DND-41 (cell line): ENCODE measurements at regions not wholly inside any gene's neighbourhood (a gene's known extent, or its start where the extent isn't known, plus 50 kb on each side); places are given as distances from the start of the nearest gene placed in this dataset.

ENCODE experiments used
- EZH2 ChIP-seq: IDR thresholded peaks from 3 replicates; pipeline ENCODE4 v1.6.1; 2012; ENCODE audit warnings: borderline replicate concordance, low read depth, mild to moderate bottlenecking, moderate library complexity, low read length, inconsistent platforms; ENCODE audit not compliant: severe bottlenecking
- TF ChIP-seq, protein P1 (sequence below): IDR thresholded peaks from 2 replicates; pipeline ENCODE4 v1.5.1; 2012; ENCODE audit warnings: borderline replicate concordance, low read length, moderate library complexity, mild to moderate bottlenecking; ENCODE audit not compliant: poor library complexity, severe bottlenecking; ENCODE audit errors: extremely low read depth

DNA sequence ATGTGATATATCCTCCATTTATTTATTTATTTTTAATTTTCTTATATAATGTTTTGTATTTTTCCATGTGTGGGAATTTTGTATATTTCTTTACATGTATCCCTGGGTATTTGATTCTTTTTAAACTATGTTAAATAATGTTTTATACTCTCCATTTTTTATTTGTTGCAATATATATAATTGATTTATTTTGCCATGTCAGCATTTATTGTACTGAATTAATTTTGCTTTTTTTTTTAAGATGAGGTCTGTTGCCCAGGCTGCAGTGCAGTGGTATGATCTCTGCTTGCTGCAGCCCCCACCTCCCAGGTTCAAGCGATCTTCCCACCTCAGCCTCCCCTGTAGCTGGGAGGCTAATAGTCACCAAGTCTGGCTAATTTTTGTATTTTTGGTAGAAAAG, 187.4 kb downstream of the CDC14C start:
- TF ChIP-seq, protein P1, sequence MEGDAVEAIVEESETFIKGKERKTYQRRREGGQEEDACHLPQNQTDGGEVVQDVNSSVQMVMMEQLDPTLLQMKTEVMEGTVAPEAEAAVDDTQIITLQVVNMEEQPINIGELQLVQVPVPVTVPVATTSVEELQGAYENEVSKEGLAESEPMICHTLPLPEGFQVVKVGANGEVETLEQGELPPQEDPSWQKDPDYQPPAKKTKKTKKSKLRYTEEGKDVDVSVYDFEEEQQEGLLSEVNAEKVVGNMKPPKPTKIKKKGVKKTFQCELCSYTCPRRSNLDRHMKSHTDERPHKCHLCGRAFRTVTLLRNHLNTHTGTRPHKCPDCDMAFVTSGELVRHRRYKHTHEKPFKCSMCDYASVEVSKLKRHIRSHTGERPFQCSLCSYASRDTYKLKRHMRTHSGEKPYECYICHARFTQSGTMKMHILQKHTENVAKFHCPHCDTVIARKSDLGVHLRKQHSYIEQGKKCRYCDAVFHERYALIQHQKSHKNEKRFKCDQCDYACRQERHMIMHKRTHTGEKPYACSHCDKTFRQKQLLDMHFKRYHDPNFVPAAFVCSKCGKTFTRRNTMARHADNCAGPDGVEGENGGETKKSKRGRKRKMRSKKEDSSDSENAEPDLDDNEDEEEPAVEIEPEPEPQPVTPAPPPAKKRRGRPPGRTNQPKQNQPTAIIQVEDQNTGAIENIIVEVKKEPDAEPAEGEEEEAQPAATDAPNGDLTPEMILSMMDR: no peak
- TF ChIP-seq EZH2: no peak
